ENCODE measurements at regions not wholly inside any gene's neighbourhood (a gene's known extent, or its start where the extent isn't known, plus 50 kb on each side); places are given as distances from the start of the nearest gene placed in this dataset.

DNA sequence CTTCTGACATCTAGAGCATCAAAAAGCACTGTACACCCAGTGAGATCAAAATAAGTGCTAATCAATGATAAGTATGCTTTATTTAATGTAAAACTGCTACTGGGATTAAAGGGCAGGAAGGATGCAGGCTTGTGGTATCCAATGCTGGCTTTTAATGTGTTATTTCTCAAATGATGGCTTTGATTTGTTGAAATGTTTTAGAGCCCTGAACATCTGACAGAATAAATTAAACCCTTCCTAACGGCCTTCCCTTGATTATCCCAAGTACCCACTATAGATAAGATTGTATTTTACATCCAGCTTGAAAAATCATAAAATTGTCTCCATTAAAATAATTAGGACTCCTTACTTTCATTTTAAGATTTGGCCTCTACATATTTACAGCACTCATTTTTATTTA lies 382.9 kb downstream of the HNRNPD start:
- no peak for DNase-seq

- DNase-seq: no peak
Observed at GRCh38 chr4:81990211-81990610, 383.6 kb downstream of the HNRNPD start.

DNA sequence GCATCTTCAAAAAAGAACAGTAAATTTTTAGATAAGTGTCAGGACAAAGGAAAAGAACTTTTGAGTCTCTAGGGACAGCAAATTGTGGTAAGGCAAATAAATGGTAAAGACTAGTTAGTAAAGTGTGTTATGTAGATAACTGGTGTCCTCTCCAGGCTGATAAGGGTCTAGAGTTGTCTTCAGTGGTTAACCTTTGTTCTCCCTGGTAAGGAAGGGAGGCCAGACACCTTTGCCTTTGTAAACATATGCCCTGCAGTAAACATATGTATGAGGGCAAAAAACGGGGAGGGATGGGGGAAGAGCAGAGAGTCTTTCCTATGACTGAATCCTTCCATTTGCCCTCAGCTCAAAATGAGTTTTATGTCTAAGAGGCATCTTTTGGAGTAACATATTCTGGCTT lies 384.6 kb downstream of the HNRNPD start:
- no peak for DNase-seq

DNA sequence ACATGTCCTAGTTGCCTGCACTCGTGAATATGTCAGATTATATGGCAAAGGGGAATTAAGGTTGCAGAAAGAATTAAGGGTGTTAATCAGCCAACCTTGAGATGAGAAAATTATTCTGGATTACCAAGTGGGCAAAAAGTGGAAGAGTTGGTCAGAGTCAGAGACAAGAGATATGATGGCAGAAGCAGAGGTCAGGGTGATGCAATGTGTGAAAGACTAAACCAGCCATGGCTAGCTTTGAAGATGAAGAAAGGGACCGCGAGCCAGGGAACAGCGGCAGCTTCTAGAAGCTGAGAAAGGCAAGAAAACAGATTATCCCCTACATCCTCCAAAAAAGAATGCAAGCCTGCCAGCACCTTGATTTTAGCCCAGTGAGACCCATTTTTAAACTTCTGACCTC lies 385.6 kb downstream of the HNRNPD start:
- no peak for DNase-seq

- DNase-seq: no peak
Observed at GRCh38 chr4:81984746-81985145, 389.0 kb downstream of the HNRNPD start.

- no peak for DNase-seq
Observed at GRCh38 chr4:81982846-81983540, 390.8 kb downstream of the HNRNPD start.

- no peak for DNase-seq
Observed at GRCh38 chr4:81981218-81981617, 392.6 kb downstream of the HNRNPD start.

DNA sequence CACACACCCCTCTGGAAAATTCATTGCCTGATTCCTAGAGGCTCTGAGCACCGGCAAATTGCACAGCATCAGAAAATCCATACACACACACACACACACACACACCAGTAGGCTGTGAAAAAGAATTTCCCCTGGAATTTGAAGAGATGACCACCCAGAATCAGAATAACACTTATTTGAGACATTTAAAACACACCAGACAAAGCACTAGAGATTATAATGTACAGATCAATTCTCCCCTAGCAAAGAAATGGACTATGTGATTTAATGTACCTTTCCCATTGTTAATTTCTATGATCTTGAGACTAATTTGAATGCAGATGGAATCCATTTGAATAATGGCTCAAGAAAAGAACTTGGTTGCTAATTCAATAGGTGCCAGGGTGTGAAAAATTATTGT lies 399.3 kb downstream of the HNRNPD start:
- DNase-seq: no peak

GRCh38 chr4:81971637-81972381 lies 402.0 kb downstream of the HNRNPD start:
- DNase-seq: no peak

- DNase-seq: no peak
Observed at GRCh38 chr4:81971061-81971460, 402.7 kb downstream of the HNRNPD start.

DNA sequence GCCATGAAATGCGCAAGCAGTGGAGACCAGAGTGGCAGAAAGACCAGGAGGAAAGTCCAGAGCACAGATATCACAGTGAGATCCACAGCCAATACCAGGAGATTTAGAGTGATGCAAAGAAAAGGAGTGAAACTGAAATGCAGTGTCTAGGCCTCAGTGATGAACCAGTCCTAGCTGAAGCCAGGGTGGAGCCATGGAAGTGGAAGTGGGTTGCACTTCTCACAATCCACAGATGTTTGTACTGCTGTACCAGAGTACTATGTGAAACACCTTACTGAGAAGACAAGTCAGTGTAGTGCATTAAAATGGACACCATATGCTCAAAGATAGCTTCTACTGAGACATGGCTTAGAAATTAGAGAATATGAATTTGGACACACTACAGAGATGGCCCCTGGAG lies 403.3 kb downstream of the HNRNPD start:
- no peak for DNase-seq

- DNase-seq: no peak
Observed at GRCh38 chr4:81966676-81967075, 407.1 kb downstream of the HNRNPD start.

GRCh38 chr4:81965911-81966310 lies 407.9 kb downstream of the HNRNPD start:
- no peak for DNase-seq

DNA sequence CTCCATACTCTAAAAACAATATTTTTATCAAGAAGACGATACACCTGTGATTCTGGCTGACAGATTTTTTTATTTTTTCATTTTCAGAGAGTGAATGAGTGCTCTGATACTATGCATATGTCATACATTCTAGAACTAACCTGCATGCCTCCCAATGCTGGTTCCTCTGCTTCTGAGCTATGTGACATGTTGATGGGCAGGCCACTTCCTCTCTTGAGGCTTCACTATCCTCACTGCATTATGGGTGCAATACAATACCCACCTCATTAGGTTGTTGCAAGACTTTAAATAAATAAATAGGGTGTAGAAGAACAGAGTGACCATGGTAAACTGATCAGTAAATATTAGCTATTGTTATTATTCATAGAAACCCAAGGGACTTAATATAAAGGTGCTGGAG lies 408.3 kb downstream of the HNRNPD start:
- DNase-seq: no peak

DNA sequence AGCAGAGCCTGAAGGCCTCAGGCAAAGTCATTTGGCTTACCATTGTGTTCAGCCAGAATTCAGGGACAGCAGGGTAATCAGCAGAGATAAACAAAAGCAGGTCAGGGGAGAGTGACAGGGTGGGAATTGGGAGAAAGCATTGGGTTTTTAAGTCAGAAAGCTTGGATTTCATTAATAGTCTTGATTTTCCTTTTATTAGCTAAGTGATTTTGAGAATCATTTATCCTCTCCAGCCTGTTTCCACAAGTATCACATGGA lies 410.1 kb downstream of the HNRNPD start:
- DNase-seq: no peak

- no peak for DNase-seq
Observed at GRCh38 chr4:81963015-81963762, 410.6 kb downstream of the HNRNPD start.

- no peak for DNase-seq
Observed at GRCh38 chr4:81960961-81961360, 412.8 kb downstream of the HNRNPD start.

GRCh38 chr4:81954271-81954670 lies 419.5 kb downstream of the HNRNPD start:
- no peak for DNase-seq

DNA sequence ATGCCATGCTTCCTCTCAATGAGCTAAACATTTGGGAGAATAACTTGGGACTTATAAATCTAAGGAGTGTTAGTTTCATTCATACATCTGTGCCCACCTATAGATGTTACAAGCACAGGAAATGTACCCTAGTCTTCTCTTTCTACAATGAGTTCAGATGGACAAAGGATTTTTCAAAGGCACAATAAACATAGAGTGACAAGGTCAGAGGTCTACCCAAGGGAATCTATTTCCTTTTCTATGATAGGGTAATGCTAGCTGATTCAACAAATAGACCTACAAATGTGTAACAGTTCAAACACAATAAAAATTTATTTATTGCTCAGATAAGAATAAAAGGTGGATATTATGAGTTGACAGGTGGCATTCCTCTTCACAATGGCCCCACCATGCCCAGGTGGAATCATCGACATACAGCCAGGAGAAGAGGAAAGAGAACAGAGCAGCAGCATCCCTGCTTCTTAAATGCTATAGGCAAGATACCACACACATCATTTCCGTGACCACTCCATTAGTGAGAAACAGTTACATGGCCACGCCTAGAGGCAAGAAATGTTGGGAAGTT lies 421.8 kb downstream of the HNRNPD start:
- DNase-seq: no peak

DNA sequence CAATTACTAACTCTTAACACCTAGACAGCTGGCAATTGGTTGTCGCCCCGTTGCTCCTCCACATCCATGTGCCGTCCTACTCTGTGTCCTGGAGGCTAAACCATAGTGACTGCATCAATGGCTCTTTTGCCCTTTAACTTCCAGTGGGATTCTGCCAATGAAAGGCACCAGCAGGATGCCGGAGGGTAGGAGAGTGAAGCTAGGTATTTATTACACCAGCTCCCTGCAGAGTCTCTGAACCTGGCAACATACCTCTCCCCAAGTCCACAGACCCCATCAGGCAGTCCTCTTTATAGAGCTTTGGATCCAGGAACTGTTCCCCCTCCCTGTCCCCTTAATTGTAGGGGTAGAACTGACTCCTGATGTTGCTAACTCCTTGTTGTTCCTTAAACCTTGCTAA lies 426.8 kb downstream of the HNRNPD start:
- DNase-seq: no peak

- no peak for DNase-seq
Observed at GRCh38 chr4:81930506-81931238, 443.1 kb downstream of the HNRNPD start.

GRCh38 chr4:81923140-81923539 lies 450.7 kb downstream of the HNRNPD start:
- no peak for DNase-seq

- DNase-seq: no peak
Observed at GRCh38 chr4:81922313-81922712, 450.6 kb upstream of the RASGEF1B start.

Data from femur (tissue), 1 donor.